ENCODE measurements at regions not wholly inside any gene's neighbourhood (a gene's known extent, or its start where the extent isn't known, plus 50 kb on each side); places are given as distances from the start of the nearest gene placed in this dataset.
A peak's percentile ranks its signal among the peaks of the same experiment; 100 is the strongest.
"Not testable (repeated sequence)": the region's sequence is repeated elsewhere in the genome, so short reads cannot be mapped to it uniquely, and the experiment has no call there.

GRCh38 chr18:76604935-76605240 lies 109.8 kb upstream of the ZNF516 start:
- Mint-ChIP-seq H3K36me3 (ENCODE audit: unreplicated experiment) (no peaks in the 10 kb centered on the region), H3K4me3 (ENCODE audit: unreplicated experiment) (no peak overlapping the region), H3K4me1 (ENCODE audit: unreplicated experiment) (no peaks in the 10 kb centered on the region), H3K27me3 (ENCODE audit: unreplicated experiment) (peaks cover 9% of the 10 kb centered on the region), H3K9me3 (ENCODE audit: unreplicated experiment) (no peaks in the 10 kb centered on the region), H3K27ac (ENCODE audit: unreplicated experiment) (no peak overlapping the region)
- no peak for TF ChIP-seq CTCF (IDR thresholded peaks at IDR 0.05)
- no peak for DNase-seq (ENCODE audit: extremely low spot score, unreplicated experiment)

- DNase-seq (ENCODE audit: extremely low spot score, unreplicated experiment): no peak
- Mint-ChIP-seq H3K9me3 (ENCODE audit: unreplicated experiment) (no peaks in the 10 kb centered on the region), H3K4me3 (ENCODE audit: unreplicated experiment) (no peak overlapping the region), H3K4me1 (ENCODE audit: unreplicated experiment) (no peaks in the 10 kb centered on the region), H3K36me3 (ENCODE audit: unreplicated experiment) (no peaks in the 10 kb centered on the region), H3K27me3 (ENCODE audit: unreplicated experiment) (peaks cover 9% of the 10 kb centered on the region), H3K27ac (ENCODE audit: unreplicated experiment) (no peak overlapping the region)
- TF ChIP-seq CTCF (IDR thresholded peaks at IDR 0.05): no peak
These were observed 109.3 kb upstream of the ZNF516 start for GRCh38 chr18:76604108-76604934.

GRCh38 chr18:76602191-76602590 lies 107.1 kb upstream of the ZNF516 start:
- no peaks in the 10 kb centered on the region for H3K4me1 Mint-ChIP-seq (ENCODE audit: unreplicated experiment)
- no peaks in the 10 kb centered on the region for H3K36me3 Mint-ChIP-seq (ENCODE audit: unreplicated experiment)
- peaks cover 9% of the 10 kb centered on the region for H3K27me3 Mint-ChIP-seq (ENCODE audit: unreplicated experiment)
- DNase-seq (ENCODE audit: extremely low spot score, unreplicated experiment): no peak
- TF ChIP-seq CTCF (IDR thresholded peaks at IDR 0.05): no peak
- H3K9me3 Mint-ChIP-seq (ENCODE audit: unreplicated experiment): no peaks in the 10 kb centered on the region
- H3K4me3 Mint-ChIP-seq (ENCODE audit: unreplicated experiment): no peak overlapping the region
- H3K27ac Mint-ChIP-seq (ENCODE audit: unreplicated experiment): no peak overlapping the region

GRCh38 chr18:76600076-76600475 lies 105.0 kb upstream of the ZNF516 start:
- peak; percentile 73 for DNase-seq (ENCODE audit: extremely low spot score, unreplicated experiment)
- H3K36me3 Mint-ChIP-seq (ENCODE audit: unreplicated experiment); H3K4me1 Mint-ChIP-seq (ENCODE audit: unreplicated experiment); H3K9me3 Mint-ChIP-seq (ENCODE audit: unreplicated experiment); H3K4me3 Mint-ChIP-seq (ENCODE audit: unreplicated experiment); H3K27ac Mint-ChIP-seq (ENCODE audit: unreplicated experiment): not testable (repeated sequence)
- H3K27me3 Mint-ChIP-seq (ENCODE audit: unreplicated experiment): peaks cover 16% of the 10 kb centered on the region

GRCh38 chr18:76594966-76595365 lies 99.9 kb upstream of the ZNF516 start:
- TF ChIP-seq CTCF (IDR thresholded peaks at IDR 0.05): no peak
- DNase-seq (ENCODE audit: extremely low spot score, unreplicated experiment): no peak
- H3K4me1 Mint-ChIP-seq (ENCODE audit: unreplicated experiment): no peaks in the 10 kb centered on the region
- peaks cover 41% of the 10 kb centered on the region for H3K27me3 Mint-ChIP-seq (ENCODE audit: unreplicated experiment)
- no peaks in the 10 kb centered on the region for H3K36me3 Mint-ChIP-seq (ENCODE audit: unreplicated experiment)
- no peak overlapping the region for H3K27ac Mint-ChIP-seq (ENCODE audit: unreplicated experiment)
- no peaks in the 10 kb centered on the region for H3K9me3 Mint-ChIP-seq (ENCODE audit: unreplicated experiment)
- H3K4me3 Mint-ChIP-seq (ENCODE audit: unreplicated experiment): no peak overlapping the region

Data from osteocyte (in vitro differentiated cells).